HG02840 (cell line): ENCODE measurements at regions not wholly inside any gene's neighbourhood (a gene's known extent, or its start where the extent isn't known, plus 50 kb on each side); places are given as distances from the start of the nearest gene placed in this dataset.
"Not testable (repeated sequence)": the region's sequence is repeated elsewhere in the genome, so short reads cannot be mapped to it uniquely, and the experiment has no call there.

Experiments
- ATAC-seq: cut with Tn5 transposase; IDR thresholded peaks from one replicate; pipeline ENCODE4 v1.9.1; 2021; ENCODE audit warnings: mild to moderate bottlenecking, moderate library complexity, moderate number of reproducible peaks; ENCODE audit not compliant: unreplicated experiment, low FRiP score

DNA sequence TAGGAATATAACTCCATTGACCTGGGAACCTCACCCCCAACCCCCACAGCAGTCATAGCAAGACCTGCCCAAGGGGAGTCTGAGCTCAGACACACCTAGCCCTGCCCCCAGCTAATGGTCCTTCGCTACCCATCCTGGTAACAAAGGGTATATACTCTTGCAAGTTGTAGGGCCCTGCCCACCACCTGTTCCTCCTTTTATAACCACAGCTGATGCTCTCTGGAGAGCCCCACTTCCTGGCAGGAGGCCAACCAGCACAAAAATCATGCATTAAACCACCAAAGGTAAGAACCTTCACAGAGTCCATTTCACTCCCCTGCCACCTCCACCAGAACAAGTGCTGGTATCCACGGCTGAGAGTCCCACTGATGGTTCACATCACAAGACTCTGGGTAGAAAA, 1195.3 kb upstream of the SEMA6A start:
- no peak for ATAC-seq

DNA sequence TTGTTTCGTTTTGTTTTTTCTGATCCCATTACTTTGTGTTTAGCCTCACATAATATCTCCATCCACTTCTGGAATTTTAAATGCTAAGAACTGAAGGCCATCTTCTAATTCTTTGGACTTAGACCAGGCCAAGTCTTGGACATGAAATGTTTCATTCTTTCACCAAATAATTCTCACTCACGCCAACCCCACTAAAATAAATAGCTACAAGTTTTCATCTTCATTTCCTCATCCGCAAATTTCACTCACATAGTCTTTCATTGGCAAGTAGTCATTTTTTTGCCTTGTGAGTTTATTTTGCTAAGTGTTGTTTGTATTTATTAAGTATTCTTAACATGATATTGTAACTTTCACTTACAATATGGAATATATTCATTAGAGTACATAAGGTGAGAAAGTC, 1188.6 kb upstream of the SEMA6A start:
- ATAC-seq: no peak

DNA sequence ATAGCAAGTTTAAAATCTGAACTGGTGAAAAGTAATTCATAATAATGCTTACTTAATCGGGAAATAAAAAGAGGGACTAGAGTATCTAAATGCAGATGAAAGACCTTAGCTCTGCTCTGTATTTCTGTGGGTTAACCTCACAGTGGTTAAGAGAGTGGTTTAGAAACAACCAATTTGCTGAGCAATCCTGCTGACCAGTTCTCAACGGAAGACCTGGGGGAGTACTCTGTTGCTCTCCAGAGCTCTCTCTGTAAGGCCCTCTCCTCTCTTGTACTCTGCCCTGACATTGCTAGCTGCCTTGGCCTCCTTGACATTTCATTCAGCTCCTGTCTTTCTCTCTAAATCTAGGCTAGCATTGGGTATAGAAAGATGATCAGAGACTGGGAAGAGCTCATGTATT, 1186.6 kb upstream of the SEMA6A start:
- ATAC-seq: no peak

DNA sequence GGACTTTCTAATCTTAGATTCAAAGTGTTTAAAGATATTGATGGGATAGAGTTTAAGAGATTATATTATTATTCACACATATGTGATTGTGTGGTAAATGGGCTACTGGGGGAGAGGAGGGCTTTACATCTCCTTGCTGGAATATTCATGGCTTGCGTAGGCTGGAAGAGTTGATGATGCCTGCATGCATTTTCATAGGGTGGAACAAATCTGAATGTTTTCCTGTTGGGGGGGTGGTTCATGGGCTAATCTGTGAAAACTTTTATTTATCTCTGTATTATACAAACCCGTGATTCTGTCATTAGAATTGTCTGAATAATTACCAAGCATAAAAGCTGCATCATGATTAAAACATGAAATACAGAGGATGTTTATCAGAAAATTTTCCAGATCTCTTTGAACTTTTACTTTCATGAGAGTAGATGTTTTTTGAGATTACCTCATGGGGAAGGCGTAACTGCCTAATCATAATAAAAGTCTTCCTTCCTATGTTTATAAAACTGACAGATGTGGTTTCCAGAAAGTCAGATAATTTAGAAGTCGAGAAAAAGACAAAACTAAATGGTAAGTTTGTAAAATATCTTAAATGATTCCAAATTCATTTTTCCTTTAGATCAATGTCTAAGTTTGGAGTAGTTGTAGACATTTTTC, 1185.4 kb upstream of the SEMA6A start:
- no peak for ATAC-seq

DNA sequence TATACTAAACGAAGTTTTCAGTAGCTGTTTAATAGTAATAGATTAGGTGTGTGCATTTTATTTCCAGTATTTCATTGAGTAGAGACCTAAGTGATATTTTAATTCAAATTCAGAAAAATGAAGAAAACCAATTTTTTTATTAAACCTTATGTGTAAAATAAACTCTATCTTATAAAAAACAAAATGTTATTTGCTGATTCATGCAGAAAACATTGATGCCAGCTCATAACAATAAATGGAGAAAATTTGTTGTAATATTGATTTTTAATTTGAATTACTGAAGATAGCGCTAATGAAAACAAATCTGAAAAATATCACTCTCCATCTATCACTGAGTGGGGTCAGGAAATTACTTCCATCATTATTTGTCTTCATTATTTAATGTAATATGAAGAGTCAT, 1177.8 kb upstream of the SEMA6A start:
- no peak for ATAC-seq

DNA sequence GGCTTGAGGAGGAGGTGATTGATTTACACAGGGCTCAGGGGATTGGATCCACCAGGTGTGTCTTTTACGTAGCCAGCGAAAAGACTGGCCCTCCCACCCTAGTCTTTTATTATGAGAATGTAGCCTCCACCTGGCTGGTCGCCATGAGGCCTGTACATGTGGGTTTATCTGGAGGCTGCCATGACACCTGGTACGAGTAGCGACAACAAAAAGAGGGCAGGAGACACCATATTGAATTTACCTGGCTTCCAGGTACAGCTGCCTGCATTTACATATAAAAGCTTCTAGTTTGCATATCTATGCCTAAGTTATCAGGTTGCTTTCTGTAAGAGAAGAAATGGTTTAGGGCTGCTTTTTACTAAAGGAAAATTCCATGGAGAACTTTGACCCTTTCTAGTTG, 1173.7 kb upstream of the SEMA6A start:
- ATAC-seq: no peak

DNA sequence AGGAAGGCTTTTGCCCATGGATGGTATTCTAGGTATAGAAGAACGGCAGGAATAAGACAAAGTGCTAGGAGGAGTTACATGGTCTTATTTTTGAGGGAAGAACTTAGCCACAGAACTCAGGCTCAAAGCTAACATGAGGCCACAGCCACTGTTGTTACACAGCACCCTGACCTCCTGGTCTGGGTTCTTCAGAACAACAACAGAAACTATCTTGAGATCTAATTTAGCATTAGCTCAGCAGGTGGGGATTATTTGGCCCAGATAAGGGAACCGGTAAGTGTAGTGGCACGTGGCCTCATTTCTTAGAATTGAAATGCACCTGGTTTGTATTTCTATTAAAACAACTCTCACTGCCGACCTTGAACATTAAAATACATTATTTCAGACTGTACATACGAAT, 1168.7 kb upstream of the SEMA6A start:
- ATAC-seq: no peak

DNA sequence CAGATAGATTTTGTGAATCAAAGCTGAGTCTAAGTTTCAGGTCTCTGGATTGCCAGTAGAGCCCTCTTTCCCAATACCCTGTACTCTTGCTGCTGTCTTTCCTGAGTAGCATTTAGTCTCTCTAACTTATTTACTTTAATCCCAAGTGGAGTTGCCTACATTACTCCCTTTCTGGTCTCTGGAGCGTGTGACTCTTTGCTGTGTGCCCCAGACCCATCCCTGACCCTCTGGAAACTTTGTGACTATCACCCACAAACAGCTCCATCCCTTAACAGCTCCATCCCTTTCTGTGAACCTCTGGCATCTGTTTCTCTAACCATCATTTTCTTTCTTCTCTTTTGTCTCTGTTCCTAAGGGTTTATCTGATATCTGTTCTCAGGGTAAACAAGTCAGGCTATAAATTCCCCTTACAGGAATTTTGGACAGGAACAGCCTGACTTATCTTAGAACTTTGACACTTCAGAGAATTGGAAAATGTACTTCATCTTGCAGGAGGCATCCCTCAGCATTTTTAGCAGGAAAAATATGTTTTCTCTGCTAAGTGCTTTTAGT, 1167.1 kb upstream of the SEMA6A start:
- ATAC-seq: no peak

DNA sequence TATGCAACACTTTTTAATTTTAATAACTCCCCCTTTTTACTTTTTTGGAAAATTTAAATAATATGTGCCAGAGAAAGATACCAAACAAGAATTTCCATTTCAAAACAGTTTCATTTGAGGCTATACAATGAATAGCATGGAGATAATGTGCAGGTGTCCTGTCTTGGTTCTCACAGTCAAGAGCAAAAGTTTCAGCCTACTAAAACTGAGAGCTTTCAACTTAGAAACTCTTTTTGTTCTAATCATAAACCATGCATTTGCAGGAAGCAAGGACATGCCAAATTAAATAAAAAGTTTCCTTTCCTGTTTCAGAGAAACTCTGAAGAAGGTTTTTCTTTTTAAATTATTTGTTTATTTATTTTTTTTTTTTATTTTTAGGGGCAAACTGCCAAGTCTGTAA, 1165.6 kb upstream of the SEMA6A start:
- ATAC-seq: no peak

DNA sequence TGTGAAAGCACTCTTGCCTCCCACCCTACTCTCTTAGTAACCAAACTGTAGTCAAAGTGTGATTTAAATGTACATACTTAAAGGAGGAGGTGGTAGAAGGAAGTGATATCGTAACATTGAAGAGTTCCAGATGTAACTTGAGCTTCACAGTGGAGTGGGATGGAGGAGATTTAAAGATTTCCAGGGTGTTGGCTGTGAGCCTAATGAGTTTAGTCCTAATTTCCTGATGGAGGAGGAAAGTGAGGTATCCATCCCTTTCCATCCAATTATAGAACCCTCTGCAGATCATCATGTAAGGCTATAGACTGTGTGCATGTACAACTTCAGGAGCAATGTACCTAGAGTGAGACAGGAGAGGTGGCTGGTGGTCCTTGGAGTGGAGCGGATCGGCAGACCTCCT, 1163.9 kb upstream of the SEMA6A start:
- no peak for ATAC-seq

DNA sequence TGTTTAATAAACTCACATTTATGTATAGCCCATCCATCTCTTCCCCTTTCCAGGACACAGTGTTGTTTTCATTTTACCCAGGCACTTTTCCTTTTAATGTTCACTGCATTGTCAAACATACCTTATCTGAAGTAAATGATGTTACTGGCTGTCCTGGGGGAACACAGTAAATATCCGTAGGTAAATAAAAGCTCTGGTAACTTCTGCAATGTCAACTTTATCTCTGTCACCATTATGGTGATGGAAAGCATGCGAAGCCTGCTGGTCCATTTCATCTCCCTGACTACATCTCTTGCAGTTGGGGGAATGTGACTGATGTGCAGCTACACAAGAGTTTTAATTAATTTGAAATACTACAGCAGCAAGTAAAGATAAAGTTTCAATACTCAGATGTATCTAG, 1162.1 kb upstream of the SEMA6A start:
- no peak for ATAC-seq

DNA sequence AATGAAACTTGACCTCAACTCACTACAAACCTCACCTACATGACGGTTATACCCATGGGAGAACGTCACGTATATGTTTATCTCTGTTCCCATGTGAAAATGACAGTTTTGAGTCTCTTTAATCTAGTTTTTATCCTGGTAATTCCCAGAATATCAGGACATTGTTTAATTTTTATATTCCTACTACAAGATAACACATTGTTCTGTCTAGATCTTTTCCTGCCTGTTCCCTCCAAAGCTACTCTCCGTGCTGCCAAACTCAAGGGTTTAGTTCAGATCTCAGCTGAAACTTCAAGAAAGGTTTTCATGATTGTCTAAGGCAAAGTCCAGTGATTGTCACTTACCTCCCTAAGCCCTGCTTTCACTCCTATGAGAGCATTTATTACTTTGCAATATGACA, 1159.4 kb upstream of the SEMA6A start:
- ATAC-seq: no peak

DNA sequence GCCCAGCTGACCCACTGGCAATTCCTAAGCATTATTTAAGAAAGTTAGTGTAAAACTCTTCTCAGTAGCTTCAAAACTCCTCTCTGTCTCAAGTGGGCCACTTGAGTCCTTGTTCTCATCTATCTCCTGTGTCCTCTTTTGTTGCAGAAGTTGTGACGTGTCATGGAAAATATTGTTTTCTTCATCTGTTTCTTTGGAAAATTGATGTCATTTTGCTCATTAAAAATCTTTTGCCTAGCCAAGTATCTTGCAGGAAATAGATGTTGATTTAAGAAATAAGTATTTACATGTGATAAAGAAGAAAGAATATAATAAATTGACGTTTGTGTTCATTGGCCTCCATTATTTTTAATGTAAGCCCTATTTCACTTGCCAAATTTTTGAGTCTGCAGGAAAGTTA, 1158.4 kb upstream of the SEMA6A start:
- no peak for ATAC-seq

DNA sequence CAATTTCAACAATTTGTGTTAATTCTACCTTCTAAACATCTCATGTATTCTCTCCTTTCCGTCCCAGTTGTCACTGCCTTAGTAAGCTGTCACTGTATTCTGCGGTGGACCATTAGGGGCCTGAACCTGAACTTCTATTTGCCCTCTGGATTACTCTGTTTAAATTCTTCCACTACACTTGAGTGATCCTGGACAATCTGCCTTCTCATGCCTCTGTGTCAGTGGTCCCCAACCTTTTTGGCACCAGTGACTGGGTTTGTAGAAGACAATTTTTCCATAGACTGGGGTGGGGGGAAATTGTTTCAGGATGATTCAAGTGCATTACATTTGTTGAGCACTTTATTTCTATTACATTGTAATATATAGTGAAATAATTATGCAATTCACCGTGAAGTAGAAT, 1157.6 kb upstream of the SEMA6A start:
- no peak for ATAC-seq

DNA sequence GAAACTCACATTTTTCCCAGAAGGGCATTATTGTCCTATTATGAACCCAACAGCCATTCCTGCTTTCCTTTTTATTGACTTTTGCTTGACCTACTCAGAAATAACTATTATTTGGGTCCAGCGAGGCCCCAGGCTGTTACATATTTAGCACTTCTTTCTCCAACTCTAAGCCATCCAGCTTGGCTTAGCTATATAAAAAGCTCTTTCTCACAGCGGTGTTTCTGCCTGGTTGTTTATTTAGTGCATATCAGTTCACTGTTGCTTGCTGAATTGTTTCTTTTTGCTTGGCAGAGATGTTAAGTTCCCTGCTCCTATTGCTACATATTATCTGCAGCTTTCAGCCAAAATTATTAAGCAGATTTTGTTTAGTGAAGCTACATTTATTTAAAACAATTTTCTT, 1156.8 kb upstream of the SEMA6A start:
- ATAC-seq: no peak

DNA sequence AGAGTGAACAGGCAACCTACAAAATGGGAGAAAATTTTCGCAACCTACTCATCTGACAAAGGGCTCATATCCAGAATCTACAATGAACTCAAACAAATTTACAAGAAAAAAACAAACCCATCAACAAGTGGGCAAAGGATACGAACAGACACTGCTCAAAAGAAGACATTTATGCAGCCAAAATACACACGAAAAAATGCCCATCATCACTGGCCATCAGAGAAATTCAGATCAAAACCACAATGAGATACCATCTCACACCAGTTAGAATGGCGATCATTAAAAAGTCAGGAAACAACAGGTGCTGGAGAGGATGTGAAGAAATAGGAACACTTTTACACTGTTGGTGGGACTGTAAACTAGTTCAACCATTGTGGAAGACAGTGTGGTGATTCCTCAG, 1146.2 kb upstream of the SEMA6A start:
- not testable (repeated sequence) for ATAC-seq

DNA sequence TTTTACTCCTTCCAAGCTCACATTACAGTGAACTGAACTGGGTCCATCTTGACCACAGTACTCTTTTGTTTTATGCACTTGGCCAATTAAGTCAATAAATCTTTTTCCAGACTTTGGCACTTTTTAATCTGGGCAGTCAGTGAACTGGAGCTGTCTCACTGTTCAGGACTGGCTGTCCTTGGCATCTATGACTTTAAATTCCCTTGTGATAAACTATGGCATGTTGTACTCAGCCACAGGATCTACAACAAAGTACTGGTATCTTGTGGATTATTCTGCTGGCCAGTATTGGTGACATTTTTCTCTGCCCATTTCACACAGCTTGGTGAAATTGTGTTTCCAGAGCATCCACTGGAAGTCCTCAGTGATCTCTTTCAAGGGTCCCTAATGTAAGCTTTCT, 1144.8 kb upstream of the SEMA6A start:
- ATAC-seq: no peak

DNA sequence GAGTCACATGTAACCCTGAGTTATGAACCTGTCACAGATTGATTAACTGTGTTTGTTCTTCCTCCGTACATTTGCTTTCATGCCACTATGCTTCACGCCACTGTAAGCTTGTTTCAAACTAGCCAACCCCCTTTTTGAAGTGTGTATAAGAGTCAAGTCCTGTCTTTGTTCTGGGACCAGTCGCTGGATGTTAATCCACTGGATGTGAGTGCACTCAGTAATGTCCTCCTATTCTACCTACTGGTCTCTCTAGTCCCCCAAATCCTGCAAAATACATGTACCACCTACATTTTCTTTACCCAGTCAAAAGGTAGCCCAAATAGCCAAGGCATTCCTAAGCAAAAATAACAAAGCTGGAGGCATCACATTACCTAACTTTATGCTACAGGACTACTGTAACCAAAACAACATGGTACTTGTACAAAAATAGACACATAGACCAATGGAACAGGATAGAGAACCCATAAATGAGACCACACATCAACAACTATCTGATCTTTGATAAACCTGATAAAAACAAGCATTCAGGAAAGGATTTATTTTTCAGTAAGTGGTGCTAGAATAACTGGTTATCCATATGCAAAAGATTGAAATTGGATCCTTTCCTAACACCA, 1139.1 kb upstream of the SEMA6A start:
- ATAC-seq: no peak

DNA sequence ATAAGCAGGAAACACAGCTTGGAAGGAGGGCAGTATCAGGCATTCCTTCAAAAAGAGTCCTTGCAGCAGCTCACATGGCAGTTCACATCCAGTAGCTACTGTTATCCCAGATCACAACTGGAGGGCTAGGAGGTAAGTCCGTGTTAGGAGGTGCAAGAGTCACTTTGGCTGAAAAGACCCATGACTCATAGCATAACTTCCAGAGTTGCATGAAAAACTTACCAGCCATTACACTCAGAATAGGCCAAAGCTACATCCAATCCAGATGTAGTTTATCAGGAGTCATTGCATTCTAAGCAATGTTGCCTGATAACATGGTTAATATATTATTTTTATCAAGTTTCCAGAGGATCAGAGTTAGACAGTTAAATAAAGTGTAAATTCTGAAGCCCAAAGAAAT, 1126.4 kb upstream of the SEMA6A start:
- ATAC-seq: no peak

DNA sequence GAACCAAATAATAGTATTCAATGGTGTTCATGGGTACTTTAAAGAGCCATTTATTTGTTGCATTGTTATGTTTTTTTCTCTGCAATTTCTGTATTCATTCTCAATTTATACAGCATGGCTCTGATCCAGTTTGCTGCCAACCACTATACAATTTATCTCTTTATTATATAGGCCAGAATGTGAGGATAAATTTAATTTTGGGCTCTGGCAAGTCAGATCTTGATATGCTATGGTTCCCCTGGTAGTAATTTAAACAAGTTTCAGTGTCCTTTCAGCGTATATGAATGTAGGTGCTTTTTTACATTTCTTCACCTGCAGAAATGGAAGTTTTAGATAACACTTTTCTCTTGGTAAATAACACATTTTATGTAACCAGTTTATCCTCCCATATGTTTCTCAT, 1118.0 kb upstream of the SEMA6A start:
- no peak for ATAC-seq

DNA sequence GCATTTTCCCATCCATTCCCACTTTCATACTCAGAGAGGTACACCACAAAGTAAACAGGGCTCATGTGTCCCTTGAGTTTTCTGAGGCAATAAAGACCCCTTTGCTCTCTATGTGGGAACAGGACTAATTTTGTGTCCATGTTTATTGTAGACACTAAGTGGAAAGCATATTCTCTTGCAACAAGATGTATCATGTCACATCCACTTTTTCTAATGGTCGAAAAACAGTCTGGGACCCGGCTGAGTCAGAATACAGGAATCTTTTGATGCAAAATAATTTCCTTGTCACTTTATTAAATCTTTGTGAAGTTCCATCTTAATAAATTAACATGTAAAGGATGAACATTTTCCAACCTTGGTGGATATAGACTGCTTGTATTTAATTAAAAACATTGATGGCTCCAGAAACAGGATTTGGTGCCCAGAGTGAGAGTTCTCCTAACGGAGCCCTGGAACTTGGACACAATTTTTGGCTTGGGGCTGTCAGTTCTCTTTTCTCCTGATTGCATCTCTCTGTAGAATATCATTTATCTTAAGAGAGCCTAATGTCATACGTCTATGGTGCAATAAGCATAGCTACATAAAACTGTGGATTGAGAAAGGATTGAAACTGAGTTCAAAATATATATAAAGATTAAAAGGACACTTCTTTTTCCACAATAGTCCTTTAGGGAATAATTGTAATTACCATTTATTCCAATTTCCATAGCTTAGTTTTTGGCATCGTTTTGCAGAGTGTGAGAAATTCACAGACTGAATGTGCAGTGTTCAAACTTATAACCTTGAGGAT, 1116.7 kb upstream of the SEMA6A start:
- ATAC-seq: no peak

DNA sequence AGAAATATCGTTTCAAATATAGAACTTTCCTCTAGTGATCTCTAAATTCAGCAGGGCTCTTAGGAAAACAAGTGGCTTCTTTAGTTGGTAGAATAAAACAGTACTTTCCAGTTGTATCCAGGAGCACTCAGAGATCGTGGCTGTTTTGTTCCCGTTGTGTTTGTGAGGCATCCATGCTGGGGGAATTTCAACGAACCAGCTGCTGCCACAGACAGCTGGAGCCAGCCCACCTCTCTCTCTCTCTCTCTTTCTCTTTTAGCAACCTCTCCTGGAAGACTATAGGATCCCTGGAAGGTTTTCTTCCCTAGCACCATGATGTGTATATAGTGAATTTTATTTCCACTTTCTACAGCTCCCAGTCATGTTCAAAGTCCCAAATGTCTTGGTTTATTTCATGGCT, 1116.0 kb upstream of the SEMA6A start:
- no peak for ATAC-seq
